ENCODE measurements at regions not wholly inside any gene's neighbourhood (a gene's known extent, or its start where the extent isn't known, plus 50 kb on each side); places are given as distances from the start of the nearest gene placed in this dataset.

- TF ChIP-seq POLR2A (IDR thresholded peaks at IDR 0.05) (no peak), CTCF (IDR thresholded peaks at IDR 0.05) (no peak), EP300 (IDR thresholded peaks at IDR 0.05) (no peak)
Observed at GRCh38 chr1:60591583-60591982, 490.8 kb upstream of the NFIA start.

All from tibial nerve (tissue), 4 donors.